ENCODE measurements at regions not wholly inside any gene's neighbourhood (a gene's known extent, or its start where the extent isn't known, plus 50 kb on each side); places are given as distances from the start of the nearest gene placed in this dataset.

- H3K27me3 ChIP-seq (ENCODE audit: insufficient read depth, low read length), result no peaks in the 10 kb centered on the region
- no peak overlapping the region for H3K27ac ChIP-seq (ENCODE audit: low read length)
- H3K9me3 ChIP-seq (ENCODE audit: insufficient read depth, low read depth, low read length), result no peaks in the 10 kb centered on the region
- no peak overlapping the region for H3K9ac ChIP-seq (ENCODE audit: low read depth, low read length)
- no peaks in the 10 kb centered on the region for H3K36me3 ChIP-seq (ENCODE audit: insufficient read depth, low read depth, low read length)
- H3K4me3 ChIP-seq (ENCODE audit: low read length), result no peak overlapping the region
- H3K4me1 ChIP-seq (ENCODE audit: insufficient read depth, low read length), result peaks cover 4% of the 10 kb centered on the region; the same call in 1 of the 2 replicates
Observed at GRCh38 chr3:146796078-146796477, 190.9 kb upstream of the PLSCR5 start.

GRCh38 chr3:146783446-146783845 is 178.3 kb upstream of the PLSCR5 start:
- Histone ChIP-seq H3K36me3 (ENCODE audit: insufficient read depth, low read depth, low read length) (no peaks in the 10 kb centered on the region), H3K9ac (ENCODE audit: low read depth, low read length) (no peak overlapping the region), H3K27me3 (ENCODE audit: insufficient read depth, low read length) (0 out of 2 replicates have a peak, but pooled peaks cover 6% of the 10 kb centered on the region), H3K4me3 (ENCODE audit: low read length) (no peak overlapping the region), H3K9me3 (ENCODE audit: insufficient read depth, low read depth, low read length) (no peaks in the 10 kb centered on the region), H3K27ac (ENCODE audit: low read length) (no peak overlapping the region), H3K4me1 (ENCODE audit: insufficient read depth, low read length) (peaks cover 17% of the 10 kb centered on the region)

DNA sequence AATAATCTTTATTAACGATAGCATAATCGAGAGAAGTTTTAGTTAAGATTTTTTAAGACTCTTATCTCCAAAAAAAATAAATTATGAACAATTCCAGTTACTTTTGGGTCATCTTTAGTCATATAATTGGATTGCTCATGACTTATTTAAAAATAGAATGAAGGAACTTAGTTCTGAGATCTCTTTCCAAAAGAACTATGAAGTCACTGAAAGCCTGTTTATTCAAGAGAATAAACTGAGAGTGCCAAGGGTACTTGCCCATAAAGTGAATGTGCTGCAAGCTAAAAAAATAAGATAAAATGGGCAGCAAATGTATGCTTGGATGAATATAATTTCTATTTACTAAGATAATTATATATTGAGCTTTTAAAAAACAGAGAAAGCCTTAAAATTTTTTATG is 176.5 kb upstream of the PLSCR5 start:
- H3K27me3 ChIP-seq (ENCODE audit: insufficient read depth, low read length), result 0 out of 2 replicates have a peak, but pooled peaks cover 6% of the 10 kb centered on the region
- H3K9me3 ChIP-seq (ENCODE audit: insufficient read depth, low read depth, low read length), result no peaks in the 10 kb centered on the region
- H3K4me1 ChIP-seq (ENCODE audit: insufficient read depth, low read length), result peaks cover 22% of the 10 kb centered on the region
- H3K36me3 ChIP-seq (ENCODE audit: insufficient read depth, low read depth, low read length), result no peaks in the 10 kb centered on the region
- no peak overlapping the region for H3K4me3 ChIP-seq (ENCODE audit: low read length)
- H3K27ac ChIP-seq (ENCODE audit: low read length), result no peak overlapping the region
- no peak overlapping the region for H3K9ac ChIP-seq (ENCODE audit: low read depth, low read length)

DNA sequence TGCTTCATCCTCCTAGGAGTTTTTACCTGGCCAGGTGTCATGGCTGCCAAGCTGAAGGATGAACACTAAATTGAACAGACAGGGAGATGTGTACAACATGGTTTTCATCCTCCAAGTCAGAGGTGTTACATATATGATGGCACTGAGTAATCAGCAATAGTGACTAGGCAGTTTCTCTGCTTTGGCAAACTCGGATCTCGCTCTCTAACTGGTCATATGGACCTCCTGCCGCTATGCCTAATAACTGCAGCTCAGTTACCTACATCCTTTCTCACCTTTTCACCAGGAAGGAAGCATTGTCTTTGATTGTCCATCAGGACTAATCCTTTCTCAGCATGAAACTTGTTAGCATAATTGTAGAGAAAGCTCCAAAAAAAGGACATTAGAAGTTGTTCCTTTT is 175.9 kb upstream of the PLSCR5 start:
- Histone ChIP-seq H3K4me1 (ENCODE audit: insufficient read depth, low read length) (peaks cover 22% of the 10 kb centered on the region), H3K9ac (ENCODE audit: low read depth, low read length) (no peak overlapping the region), H3K9me3 (ENCODE audit: insufficient read depth, low read depth, low read length) (no peaks in the 10 kb centered on the region), H3K27me3 (ENCODE audit: insufficient read depth, low read length) (0 out of 2 replicates have a peak, but pooled peaks cover 6% of the 10 kb centered on the region), H3K27ac (ENCODE audit: low read length) (no peak overlapping the region), H3K4me3 (ENCODE audit: low read length) (peak overlapping the region; percentile 43), H3K36me3 (ENCODE audit: insufficient read depth, low read depth, low read length) (no peaks in the 10 kb centered on the region)

- H3K9ac ChIP-seq (ENCODE audit: low read depth, low read length), result no peak overlapping the region
- H3K4me3 ChIP-seq (ENCODE audit: low read length), result no peak overlapping the region
- H3K9me3 ChIP-seq (ENCODE audit: insufficient read depth, low read depth, low read length), result no peaks in the 10 kb centered on the region
- H3K27me3 ChIP-seq (ENCODE audit: insufficient read depth, low read length), result 0 out of 2 replicates have a peak, but pooled peaks cover 6% of the 10 kb centered on the region
- H3K36me3 ChIP-seq (ENCODE audit: insufficient read depth, low read depth, low read length), result no peaks in the 10 kb centered on the region
- peaks cover 22% of the 10 kb centered on the region for H3K4me1 ChIP-seq (ENCODE audit: insufficient read depth, low read length)
- no peak overlapping the region for H3K27ac ChIP-seq (ENCODE audit: low read length)
Observed at GRCh38 chr3:146780251-146780650, 175.1 kb upstream of the PLSCR5 start.

GRCh38 chr3:146777941-146778340 is 172.8 kb upstream of the PLSCR5 start:
- Histone ChIP-seq H3K9me3 (ENCODE audit: insufficient read depth, low read depth, low read length) (no peaks in the 10 kb centered on the region), H3K27ac (ENCODE audit: low read length) (no peak overlapping the region), H3K27me3 (ENCODE audit: insufficient read depth, low read length) (0 out of 2 replicates have a peak, but pooled peaks cover 4% of the 10 kb centered on the region), H3K36me3 (ENCODE audit: insufficient read depth, low read depth, low read length) (no peaks in the 10 kb centered on the region), H3K9ac (ENCODE audit: low read depth, low read length) (no peak overlapping the region), H3K4me1 (ENCODE audit: insufficient read depth, low read length) (peaks cover 19% of the 10 kb centered on the region), H3K4me3 (ENCODE audit: low read length) (no peak overlapping the region)

- Histone ChIP-seq H3K27ac (ENCODE audit: low read length) (no peak overlapping the region), H3K36me3 (ENCODE audit: insufficient read depth, low read depth, low read length) (no peaks in the 10 kb centered on the region), H3K4me3 (ENCODE audit: low read length) (no peak overlapping the region), H3K27me3 (ENCODE audit: insufficient read depth, low read length) (no peaks in the 10 kb centered on the region), H3K9me3 (ENCODE audit: insufficient read depth, low read depth, low read length) (no peaks in the 10 kb centered on the region), H3K9ac (ENCODE audit: low read depth, low read length) (no peak overlapping the region), H3K4me1 (ENCODE audit: insufficient read depth, low read length) (no peaks in the 10 kb centered on the region)
Observed at GRCh38 chr3:146772211-146772743, 167.1 kb upstream of the PLSCR5 start.

GRCh38 chr3:146770881-146771280 is 165.7 kb upstream of the PLSCR5 start:
- Histone ChIP-seq H3K9ac (ENCODE audit: low read depth, low read length) (no peak overlapping the region), H3K4me1 (ENCODE audit: insufficient read depth, low read length) (no peaks in the 10 kb centered on the region)

DNA sequence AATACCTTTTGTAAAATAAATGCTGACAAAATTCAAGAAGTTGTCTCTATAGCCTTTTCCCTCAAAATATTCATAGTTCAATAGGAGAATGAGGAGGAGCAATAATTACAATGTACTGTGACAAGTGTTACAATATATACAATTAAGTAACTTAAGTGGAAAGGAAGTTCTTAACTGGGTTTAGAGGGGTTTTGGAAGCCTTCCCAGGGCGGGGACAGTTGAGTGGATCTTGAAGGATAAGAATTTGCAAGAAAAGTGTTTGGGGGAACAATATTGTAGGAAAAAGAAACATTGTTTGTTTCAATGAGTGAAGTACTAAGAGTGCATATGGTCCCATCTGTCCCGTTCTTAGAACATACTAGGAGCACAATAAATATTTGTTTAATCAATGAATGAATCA is 165.2 kb upstream of the PLSCR5 start:
- H3K27ac ChIP-seq (ENCODE audit: low read length), result no peak overlapping the region
- H3K4me1 ChIP-seq (ENCODE audit: insufficient read depth, low read length), result no peaks in the 10 kb centered on the region
- no peak overlapping the region for H3K9ac ChIP-seq (ENCODE audit: low read depth, low read length)
- no peaks in the 10 kb centered on the region for H3K36me3 ChIP-seq (ENCODE audit: insufficient read depth, low read depth, low read length)
- H3K9me3 ChIP-seq (ENCODE audit: insufficient read depth, low read depth, low read length), result no peaks in the 10 kb centered on the region
- no peaks in the 10 kb centered on the region for H3K27me3 ChIP-seq (ENCODE audit: insufficient read depth, low read length)
- H3K4me3 ChIP-seq (ENCODE audit: low read length), result no peak overlapping the region

More at GRCh38 chr3:146770881-146771280, 165.7 kb upstream of the PLSCR5 start:
- Histone ChIP-seq H3K27ac (ENCODE audit: low read length) (no peak overlapping the region), H3K27me3 (ENCODE audit: insufficient read depth, low read length) (no peaks in the 10 kb centered on the region), H3K4me3 (ENCODE audit: low read length) (no peak overlapping the region), H3K9me3 (ENCODE audit: insufficient read depth, low read depth, low read length) (no peaks in the 10 kb centered on the region), H3K36me3 (ENCODE audit: insufficient read depth, low read depth, low read length) (no peaks in the 10 kb centered on the region)

DNA sequence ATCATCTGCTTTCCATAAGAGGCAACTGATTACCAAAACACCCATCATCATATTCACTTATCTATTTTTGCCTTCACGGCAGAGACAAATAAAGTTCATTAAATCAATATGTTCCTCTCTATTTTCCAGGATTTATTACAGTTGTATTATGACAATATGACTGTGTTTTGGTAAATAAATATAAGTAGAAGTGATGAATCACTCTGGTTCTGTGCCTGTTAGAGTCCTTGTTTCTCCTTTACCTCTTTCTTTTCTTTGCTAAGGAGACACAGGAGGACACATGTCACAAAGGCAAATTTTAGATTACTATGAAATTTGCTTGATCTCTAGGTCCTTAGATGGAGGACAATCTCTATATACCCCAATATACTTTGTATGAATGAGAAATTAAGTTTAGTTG is 152.6 kb upstream of the PLSCR5 start:
- no peaks in the 10 kb centered on the region for H3K4me1 ChIP-seq (ENCODE audit: insufficient read depth, low read length)
- H3K4me3 ChIP-seq (ENCODE audit: low read length), result no peak overlapping the region
- H3K36me3 ChIP-seq (ENCODE audit: insufficient read depth, low read depth, low read length), result no peaks in the 10 kb centered on the region
- no peak overlapping the region for H3K27ac ChIP-seq (ENCODE audit: low read length)
- no peaks in the 10 kb centered on the region for H3K9me3 ChIP-seq (ENCODE audit: insufficient read depth, low read depth, low read length)
- H3K9ac ChIP-seq (ENCODE audit: low read depth, low read length), result no peak overlapping the region
- H3K27me3 ChIP-seq (ENCODE audit: insufficient read depth, low read length), result no peaks in the 10 kb centered on the region

DNA sequence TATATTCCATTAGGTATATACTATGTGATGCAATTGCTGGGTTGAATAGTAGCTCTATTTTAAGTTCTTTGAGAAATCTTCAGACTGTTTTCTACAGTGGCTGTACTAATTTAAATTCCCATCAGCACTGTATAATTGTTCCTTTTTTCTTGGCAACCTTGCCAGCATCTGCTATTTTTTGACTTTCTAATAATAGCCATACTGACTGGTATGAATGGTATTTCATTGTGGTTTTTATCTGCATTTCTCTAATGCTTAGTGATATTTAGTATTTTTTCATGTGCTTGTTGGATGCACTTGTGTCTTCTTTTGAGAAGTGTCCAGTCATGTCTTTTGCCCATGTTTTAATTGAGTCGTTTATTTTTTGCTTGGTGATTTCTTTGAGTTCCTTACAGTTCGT is 145.1 kb upstream of the PLSCR5 start:
- no peak overlapping the region for H3K9ac ChIP-seq (ENCODE audit: low read depth, low read length)
- H3K27ac ChIP-seq (ENCODE audit: low read length), result no peak overlapping the region
- no peaks in the 10 kb centered on the region for H3K4me1 ChIP-seq (ENCODE audit: insufficient read depth, low read length)
- no peaks in the 10 kb centered on the region for H3K36me3 ChIP-seq (ENCODE audit: insufficient read depth, low read depth, low read length)
- no peaks in the 10 kb centered on the region for H3K27me3 ChIP-seq (ENCODE audit: insufficient read depth, low read length)
- H3K9me3 ChIP-seq (ENCODE audit: insufficient read depth, low read depth, low read length), result no peaks in the 10 kb centered on the region
- H3K4me3 ChIP-seq (ENCODE audit: low read length), result no peak overlapping the region

GRCh38 chr3:146747928-146748327 is 142.8 kb upstream of the PLSCR5 start:
- H3K9ac ChIP-seq (ENCODE audit: low read depth, low read length), result no peak overlapping the region
- H3K36me3 ChIP-seq (ENCODE audit: insufficient read depth, low read depth, low read length), result no peaks in the 10 kb centered on the region
- H3K4me3 ChIP-seq (ENCODE audit: low read length), result no peak overlapping the region
- no peak overlapping the region for H3K27ac ChIP-seq (ENCODE audit: low read length)
- no peaks in the 10 kb centered on the region for H3K4me1 ChIP-seq (ENCODE audit: insufficient read depth, low read length)
- H3K9me3 ChIP-seq (ENCODE audit: insufficient read depth, low read depth, low read length), result no peaks in the 10 kb centered on the region
- no peaks in the 10 kb centered on the region for H3K27me3 ChIP-seq (ENCODE audit: insufficient read depth, low read length)

All from iPS-20b (cell line).